22Rv1 (cell line): ENCODE measurements at regions not wholly inside any gene's neighbourhood (a gene's known extent, or its start where the extent isn't known, plus 50 kb on each side); places are given as distances from the start of the nearest gene placed in this dataset.

ENCODE experiments used
- ZFX ChIP-seq: fragments of 450-650 bp; IDR thresholded peaks from 2 replicates; pipeline ENCODE4 v1.6.1; 2017; ENCODE audit warnings: antibody characterized with exemption, borderline replicate concordance
- TF ChIP-seq, protein P1 (sequence below): fragments of 450-650 bp; IDR thresholded peaks from 2 replicates; pipeline ENCODE4 v1.5.1; 2017; ENCODE audit warnings: mild to moderate bottlenecking

DNA sequence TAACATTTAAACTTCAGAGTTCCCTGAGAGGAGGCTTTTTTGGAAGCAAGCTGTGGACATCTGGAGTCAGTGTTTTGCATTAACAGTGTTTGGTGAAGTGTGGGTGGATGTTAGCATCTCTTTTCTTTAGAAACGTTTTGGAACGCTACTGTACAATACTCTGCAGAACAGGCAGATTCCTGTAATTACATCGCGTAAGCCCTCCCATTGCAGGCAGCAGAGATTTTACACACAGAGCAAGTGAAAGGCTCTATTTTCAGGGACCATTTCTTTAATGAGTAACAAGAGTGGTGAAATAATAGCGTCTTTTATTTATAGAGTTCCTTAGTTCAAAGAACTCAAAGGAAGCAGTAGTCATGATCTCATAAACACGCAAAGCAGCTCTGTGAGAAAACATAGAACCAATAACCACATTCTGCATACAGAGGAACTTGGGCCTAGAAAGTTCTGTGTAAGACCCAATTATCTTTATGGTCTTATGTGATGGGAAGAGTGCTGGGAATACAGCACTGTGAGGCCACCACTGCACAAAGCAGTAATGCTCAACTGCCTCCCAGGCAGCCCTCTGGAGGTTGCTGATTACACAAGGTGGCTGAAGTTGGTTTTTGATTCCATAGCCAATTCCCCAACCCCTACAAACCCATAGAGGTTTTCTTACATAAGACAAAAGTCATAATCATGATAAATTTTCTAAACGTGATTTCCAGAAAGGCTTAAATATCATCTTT is 298.7 kb upstream of the EPHA5 start:
- TF ChIP-seq, protein P1, sequence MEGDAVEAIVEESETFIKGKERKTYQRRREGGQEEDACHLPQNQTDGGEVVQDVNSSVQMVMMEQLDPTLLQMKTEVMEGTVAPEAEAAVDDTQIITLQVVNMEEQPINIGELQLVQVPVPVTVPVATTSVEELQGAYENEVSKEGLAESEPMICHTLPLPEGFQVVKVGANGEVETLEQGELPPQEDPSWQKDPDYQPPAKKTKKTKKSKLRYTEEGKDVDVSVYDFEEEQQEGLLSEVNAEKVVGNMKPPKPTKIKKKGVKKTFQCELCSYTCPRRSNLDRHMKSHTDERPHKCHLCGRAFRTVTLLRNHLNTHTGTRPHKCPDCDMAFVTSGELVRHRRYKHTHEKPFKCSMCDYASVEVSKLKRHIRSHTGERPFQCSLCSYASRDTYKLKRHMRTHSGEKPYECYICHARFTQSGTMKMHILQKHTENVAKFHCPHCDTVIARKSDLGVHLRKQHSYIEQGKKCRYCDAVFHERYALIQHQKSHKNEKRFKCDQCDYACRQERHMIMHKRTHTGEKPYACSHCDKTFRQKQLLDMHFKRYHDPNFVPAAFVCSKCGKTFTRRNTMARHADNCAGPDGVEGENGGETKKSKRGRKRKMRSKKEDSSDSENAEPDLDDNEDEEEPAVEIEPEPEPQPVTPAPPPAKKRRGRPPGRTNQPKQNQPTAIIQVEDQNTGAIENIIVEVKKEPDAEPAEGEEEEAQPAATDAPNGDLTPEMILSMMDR: no peak
- TF ChIP-seq ZFX: no peak
